ENCODE measurements at regions not wholly inside any gene's neighbourhood (a gene's known extent, or its start where the extent isn't known, plus 50 kb on each side); places are given as distances from the start of the nearest gene placed in this dataset.

GRCh38 chr19:30882411-30883005 lies 466.7 kb downstream of the TSHZ3 start:
- no peaks in the 10 kb centered on the region for H3K9me3 Mint-ChIP-seq
- no peak for DNase-seq
- H3K9me3 ChIP-seq (ENCODE audit: control insufficient read depth, low read length) = no peaks in the 10 kb centered on the region

GRCh38 chr19:30881930-30882329 lies 467.3 kb downstream of the TSHZ3 start:
- TF ChIP-seq CTCF (conservative IDR thresholded peaks at IDR 0.05) = no peak
- H3K27me3 Mint-ChIP-seq (ENCODE audit: insufficient read depth) = no peaks in the 10 kb centered on the region
- no peak overlapping the region for H3K4me3 Mint-ChIP-seq
- no peak for DNase-seq
- Histone ChIP-seq H3K9ac (ENCODE audit: extremely low read depth, low read length, poor library complexity, severe bottlenecking) (no peak overlapping the region), H3K27me3 (ENCODE audit: control insufficient read depth, insufficient read depth, low read length, poor library complexity, severe bottlenecking) (no peaks in the 10 kb centered on the region), H3K36me3 (ENCODE audit: control insufficient read depth, insufficient read depth, low read length) (no peaks in the 10 kb centered on the region), H3K9me3 (ENCODE audit: control insufficient read depth, low read length) (no peaks in the 10 kb centered on the region), H3K4me1 (ENCODE audit: control insufficient read depth, insufficient read depth, low read length) (no peaks in the 10 kb centered on the region), H3K27ac (ENCODE audit: low read depth, low read length) (no peak overlapping the region), H3K4me3 (ENCODE audit: low read length) (no peak overlapping the region)
- peaks cover 7% of the 10 kb centered on the region for H3K4me1 Mint-ChIP-seq
- WGBS, 2 experiments (ENCODE audit: insufficient coverage in 1 of 2, insufficient read length in 1 of 2) = 81 to 100% methylated on average over 2 of the region's 2 CpGs
- no peaks in the 10 kb centered on the region for H3K9me3 Mint-ChIP-seq
- H3K36me3 Mint-ChIP-seq (ENCODE audit: low read depth) = no peaks in the 10 kb centered on the region
- no peak overlapping the region for H3K27ac Mint-ChIP-seq

More at GRCh38 chr19:30882411-30883005, 466.7 kb downstream of the TSHZ3 start:
- Histone ChIP-seq H3K4me1 (ENCODE audit: control insufficient read depth, insufficient read depth, low read length) (no peaks in the 10 kb centered on the region), H3K4me3 (ENCODE audit: low read length) (no peak overlapping the region), H3K27ac (ENCODE audit: low read depth, low read length) (no peak overlapping the region), H3K9ac (ENCODE audit: extremely low read depth, low read length, poor library complexity, severe bottlenecking) (no peak overlapping the region), H3K27me3 (ENCODE audit: control insufficient read depth, insufficient read depth, low read length, poor library complexity, severe bottlenecking) (no peaks in the 10 kb centered on the region), H3K36me3 (ENCODE audit: control insufficient read depth, insufficient read depth, low read length) (no peaks in the 10 kb centered on the region)
- Mint-ChIP-seq H3K36me3 (ENCODE audit: low read depth) (no peaks in the 10 kb centered on the region), H3K27ac (no peak overlapping the region), H3K27me3 (ENCODE audit: insufficient read depth) (no peaks in the 10 kb centered on the region), H3K4me3 (no peak overlapping the region), H3K4me1 (peaks cover 7% of the 10 kb centered on the region)
- WGBS, 2 experiments (ENCODE audit: insufficient coverage in 1 of 2, insufficient read length in 1 of 2) = 79 to 85% methylated on average over 7 of the region's 7 CpGs
- TF ChIP-seq CTCF (conservative IDR thresholded peaks at IDR 0.05) = peak; percentile 32

GRCh38 chr19:30881281-30881680 lies 468.0 kb downstream of the TSHZ3 start:
- Mint-ChIP-seq H3K27ac (no peak overlapping the region), H3K4me1 (peaks cover 5% of the 10 kb centered on the region), H3K4me3 (no peak overlapping the region), H3K9me3 (no peaks in the 10 kb centered on the region), H3K27me3 (ENCODE audit: insufficient read depth) (no peaks in the 10 kb centered on the region), H3K36me3 (ENCODE audit: low read depth) (no peaks in the 10 kb centered on the region)
- Histone ChIP-seq H3K4me3 (ENCODE audit: low read length) (no peak overlapping the region), H3K27me3 (ENCODE audit: control insufficient read depth, insufficient read depth, low read length, poor library complexity, severe bottlenecking) (no peaks in the 10 kb centered on the region), H3K27ac (ENCODE audit: low read depth, low read length) (no peak overlapping the region), H3K4me1 (ENCODE audit: control insufficient read depth, insufficient read depth, low read length) (no peaks in the 10 kb centered on the region), H3K9me3 (ENCODE audit: control insufficient read depth, low read length) (no peaks in the 10 kb centered on the region), H3K36me3 (ENCODE audit: control insufficient read depth, insufficient read depth, low read length) (no peaks in the 10 kb centered on the region), H3K9ac (ENCODE audit: extremely low read depth, low read length, poor library complexity, severe bottlenecking) (no peak overlapping the region)
- no peak for TF ChIP-seq CTCF (conservative IDR thresholded peaks at IDR 0.05)
- DNase-seq = no peak
- WGBS, 2 experiments (ENCODE audit: insufficient coverage in 1 of 2, insufficient read length in 1 of 2) = 86 to 91% methylated on average over 3 to 6 of the region's 7 CpGs

All from endodermal cell (in vitro differentiated cells).